Calu3 (cell line): ENCODE measurements at regions not wholly inside any gene's neighbourhood (a gene's known extent, or its start where the extent isn't known, plus 50 kb on each side); places are given as distances from the start of the nearest gene placed in this dataset.
A peak's percentile ranks its signal among the peaks of the same experiment; 100 is the strongest.

ENCODE experiments used
- BruUV-seq: library from RNA; stranded (reverse); fragments of 400-500 nt; replicated peaks from 2 replicates; lab custom pipeline; 2021; lab: Mats Ljungman, UMichigan
- CTCF ChIA-PET: fragments of 300-600 bp; sonication (Branson Sonifier 250); formaldehyde crosslinking; loops from one replicate; lab custom pipeline; 2022; ENCODE audit warnings: antibody characterized with exemption; lab: Charles Lee
- DNase-seq: peaks from one replicate; pipeline ENCODE4 v3.0.0; 2022
- H3K27ac Mint-ChIP-seq: one replicate; pipeline ENCODE4 v1.8.0; 2022; ENCODE audit warnings: mixed read lengths; ENCODE audit not compliant: unreplicated experiment
- H3K27me3 Mint-ChIP-seq: one replicate; pipeline ENCODE4 v1.8.0; 2022; ENCODE audit warnings: mixed read lengths; ENCODE audit not compliant: unreplicated experiment
- H3K36me3 Mint-ChIP-seq: one replicate; pipeline ENCODE4 v1.8.0; 2022; ENCODE audit warnings: mild to moderate bottlenecking, moderate library complexity, mixed read lengths; ENCODE audit not compliant: insufficient read depth, unreplicated experiment
- H3K4me1 Mint-ChIP-seq: one replicate; pipeline ENCODE4 v1.8.0; 2022; ENCODE audit warnings: mild to moderate bottlenecking, low read depth, mixed read lengths; ENCODE audit not compliant: unreplicated experiment
- H3K4me3 Mint-ChIP-seq: one replicate; pipeline ENCODE4 v1.8.0; 2022; ENCODE audit warnings: mild to moderate bottlenecking, low read depth, moderate library complexity, mixed read lengths; ENCODE audit not compliant: unreplicated experiment
- H3K9me3 Mint-ChIP-seq: one replicate; pipeline ENCODE4 v1.8.0; 2022; ENCODE audit warnings: low read depth, mixed read lengths; ENCODE audit not compliant: unreplicated experiment
- intact Hi-C: fragments of 100-400 bp; cut with micrococcal nuclease; formaldehyde crosslinking; loops from one replicate; pipeline ENCODE4 v1.10.0; 2022; ENCODE audit not compliant: unreplicated experiment
- TF ChIP-seq, protein P1 (sequence below): fragments of 200-600 bp; IDR thresholded peaks from one replicate; pipeline ENCODE4 v1.8.0; 2022; ENCODE audit warnings: antibody characterized with exemption; ENCODE audit not compliant: unreplicated experiment

DNA sequence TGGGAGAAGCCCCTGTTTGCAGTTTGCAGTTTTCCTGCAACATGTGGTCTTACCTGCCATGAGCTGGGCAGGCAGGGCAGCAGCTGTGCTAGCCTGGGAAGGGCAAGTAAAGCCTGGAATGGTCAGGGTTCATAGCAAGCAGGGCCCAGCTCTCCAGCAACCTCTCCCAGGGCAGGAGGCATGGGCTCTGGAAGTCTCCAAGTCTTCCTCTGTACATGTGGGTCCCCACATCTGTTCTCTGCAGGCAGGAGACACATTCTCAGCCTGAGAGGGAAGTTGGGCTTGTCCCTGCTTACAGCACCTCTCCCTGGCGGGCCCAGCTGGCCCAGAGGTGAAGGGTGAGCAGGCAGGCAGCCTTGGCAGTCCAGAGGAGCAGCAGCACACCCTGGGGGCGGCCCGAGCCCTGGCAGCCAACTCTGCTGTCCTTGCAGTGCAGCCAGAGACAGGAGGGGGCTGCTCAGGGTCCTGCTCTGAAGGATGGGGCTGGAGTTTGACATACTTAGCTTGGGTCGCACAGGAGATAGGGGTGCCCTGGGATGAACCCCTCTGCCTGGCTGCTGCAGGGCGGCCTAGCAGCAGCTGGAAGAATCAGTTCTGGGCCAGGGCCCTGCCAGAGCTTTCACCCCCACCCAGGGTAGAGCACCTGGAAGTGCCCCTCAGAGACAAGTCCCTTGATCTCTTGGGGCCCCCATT lies 176.0 kb downstream of the MRPL14 start:
- no peak overlapping the region for H3K4me3 Mint-ChIP-seq
- H3K9me3 Mint-ChIP-seq: peaks cover 14% of the 10 kb centered on the region
- peaks cover 32% of the 10 kb centered on the region for H3K4me1 Mint-ChIP-seq
- no peaks in the 10 kb centered on the region for H3K36me3 Mint-ChIP-seq
- intact Hi-C loops: loop anchor here (1.0 to 5.0 kb wide), 4 partner anchors 51 to 284 kb away; no protein-coding TSS in a partner anchor
- H3K27ac Mint-ChIP-seq: no peak overlapping the region
- H3K27me3 Mint-ChIP-seq: no peaks in the 10 kb centered on the region
- no TSS peak for BruUV-seq
- TF ChIP-seq, protein P1, sequence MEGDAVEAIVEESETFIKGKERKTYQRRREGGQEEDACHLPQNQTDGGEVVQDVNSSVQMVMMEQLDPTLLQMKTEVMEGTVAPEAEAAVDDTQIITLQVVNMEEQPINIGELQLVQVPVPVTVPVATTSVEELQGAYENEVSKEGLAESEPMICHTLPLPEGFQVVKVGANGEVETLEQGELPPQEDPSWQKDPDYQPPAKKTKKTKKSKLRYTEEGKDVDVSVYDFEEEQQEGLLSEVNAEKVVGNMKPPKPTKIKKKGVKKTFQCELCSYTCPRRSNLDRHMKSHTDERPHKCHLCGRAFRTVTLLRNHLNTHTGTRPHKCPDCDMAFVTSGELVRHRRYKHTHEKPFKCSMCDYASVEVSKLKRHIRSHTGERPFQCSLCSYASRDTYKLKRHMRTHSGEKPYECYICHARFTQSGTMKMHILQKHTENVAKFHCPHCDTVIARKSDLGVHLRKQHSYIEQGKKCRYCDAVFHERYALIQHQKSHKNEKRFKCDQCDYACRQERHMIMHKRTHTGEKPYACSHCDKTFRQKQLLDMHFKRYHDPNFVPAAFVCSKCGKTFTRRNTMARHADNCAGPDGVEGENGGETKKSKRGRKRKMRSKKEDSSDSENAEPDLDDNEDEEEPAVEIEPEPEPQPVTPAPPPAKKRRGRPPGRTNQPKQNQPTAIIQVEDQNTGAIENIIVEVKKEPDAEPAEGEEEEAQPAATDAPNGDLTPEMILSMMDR: peak; percentile 74
- peak; percentile 91 for DNase-seq
- CTCF ChIA-PET: interaction anchor here (0.7 to 4.3 kb wide), 12 partner anchors 24 to 284 kb away, joined by 3 to 50 read pairs (median 4); partner anchors contain the start of gene VEGFA

DNA sequence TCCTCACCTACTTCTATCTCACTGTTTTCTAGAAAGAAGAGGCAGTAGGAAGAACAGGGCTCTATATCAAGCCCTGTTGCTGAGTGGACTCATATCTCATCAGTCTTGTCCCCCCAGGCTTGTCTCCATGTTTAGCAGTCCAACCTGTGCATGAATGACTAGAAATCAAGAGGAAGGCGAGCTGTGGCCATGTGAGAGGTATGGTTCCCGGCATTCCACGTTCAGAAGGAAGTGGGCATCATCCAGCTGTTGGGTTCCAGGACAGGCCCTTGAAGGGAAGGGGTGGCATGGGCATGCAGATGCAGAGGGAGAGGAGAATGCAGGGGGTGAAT lies 176.6 kb downstream of the MRPL14 start:
- Mint-ChIP-seq H3K9me3 (peaks cover 13% of the 10 kb centered on the region), H3K27ac (no peak overlapping the region), H3K36me3 (no peaks in the 10 kb centered on the region), H3K4me3 (no peak overlapping the region), H3K4me1 (peaks cover 32% of the 10 kb centered on the region), H3K27me3 (no peaks in the 10 kb centered on the region)
- CTCF ChIA-PET: interaction anchor here (0.7 to 4.3 kb wide), 12 partner anchors 10 to 283 kb away, joined by 3 to 50 read pairs (median 4); partner anchors contain the start of gene VEGFA
- BruUV-seq: no TSS peak
- intact Hi-C loops: loop anchor here (1.0 to 5.0 kb wide), 4 partner anchors 52 to 283 kb away; no protein-coding TSS in a partner anchor
- no peak for DNase-seq
- TF ChIP-seq, protein P1: no peak

DNA sequence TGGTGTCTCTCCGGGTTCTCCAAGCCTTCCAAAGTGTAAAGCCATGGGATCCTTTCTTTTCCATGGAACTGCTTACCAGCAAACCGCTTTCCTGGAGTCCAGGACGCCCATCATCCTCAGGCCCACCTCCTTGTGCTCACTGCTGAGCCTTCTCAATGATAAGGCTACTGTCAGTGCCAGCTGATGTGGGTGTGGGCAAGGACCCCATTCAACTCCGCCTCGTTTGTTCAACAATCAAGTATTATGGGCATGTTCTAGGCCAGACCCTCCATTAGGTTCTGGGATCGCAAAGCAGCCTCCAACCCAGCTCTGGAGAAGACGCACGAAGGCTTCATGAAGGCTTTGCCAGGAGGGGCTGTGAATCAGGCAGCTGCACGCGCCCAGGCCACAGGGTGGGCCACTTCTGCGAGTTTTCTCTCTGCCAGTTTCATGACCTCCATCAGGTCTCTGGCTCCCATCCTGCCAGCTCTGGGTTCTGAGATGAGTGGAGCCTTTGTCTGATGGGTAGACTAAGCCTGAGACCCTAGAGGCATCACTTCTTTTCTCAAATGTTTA lies 177.1 kb downstream of the MRPL14 start:
- H3K36me3 Mint-ChIP-seq: no peaks in the 10 kb centered on the region
- peaks cover 32% of the 10 kb centered on the region for H3K4me1 Mint-ChIP-seq
- TF ChIP-seq, protein P1: no peak
- intact Hi-C loops: loop anchor here (2.0 to 5.0 kb wide), 3 partner anchors 181 to 283 kb away; no protein-coding TSS in a partner anchor
- DNase-seq: no peak
- no peak overlapping the region for H3K4me3 Mint-ChIP-seq
- H3K9me3 Mint-ChIP-seq: peaks cover 13% of the 10 kb centered on the region
- BruUV-seq: no TSS peak
- H3K27me3 Mint-ChIP-seq: no peaks in the 10 kb centered on the region
- CTCF ChIA-PET: interaction anchor here (0.8 to 1.8 kb wide), 5 partner anchors 9 to 282 kb away, joined by 3 to 6 read pairs (median 3); no protein-coding TSS in a partner anchor
- no peak overlapping the region for H3K27ac Mint-ChIP-seq

DNA sequence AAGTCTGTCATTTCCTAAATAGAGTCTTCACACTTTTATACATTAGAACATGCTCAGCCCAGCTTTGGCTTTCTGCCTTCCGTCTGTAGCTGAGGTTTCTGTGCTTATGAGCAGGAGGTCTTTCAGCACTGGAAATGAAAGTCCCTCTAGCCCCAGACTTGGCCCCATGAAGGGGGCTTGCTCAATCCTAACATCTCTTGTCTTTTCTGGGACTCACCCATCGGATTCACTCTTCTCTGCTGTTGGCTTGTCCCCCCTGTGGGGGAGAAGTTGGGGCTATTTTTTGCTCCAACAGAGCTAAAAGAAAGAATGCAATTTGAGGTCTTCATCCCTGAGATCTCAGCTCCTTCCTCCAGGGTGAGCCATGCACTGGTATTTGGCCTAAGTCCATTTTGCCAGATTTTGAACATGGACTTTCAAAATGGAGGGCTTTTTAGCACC lies 177.7 kb downstream of the MRPL14 start:
- no peak overlapping the region for H3K27ac Mint-ChIP-seq
- BruUV-seq: no TSS peak
- H3K9me3 Mint-ChIP-seq: peaks cover 13% of the 10 kb centered on the region
- H3K27me3 Mint-ChIP-seq: no peaks in the 10 kb centered on the region
- no peak overlapping the region for H3K4me3 Mint-ChIP-seq
- peaks cover 37% of the 10 kb centered on the region for H3K4me1 Mint-ChIP-seq
- DNase-seq: no peak
- TF ChIP-seq, protein P1: no peak
- intact Hi-C loops: no loop called here
- H3K36me3 Mint-ChIP-seq: no peaks in the 10 kb centered on the region
- CTCF ChIA-PET: interaction anchor here (1.1 to 1.8 kb wide), 3 partner anchors 23 to 180 kb away, joined by 3 to 6 read pairs (median 4); no protein-coding TSS in a partner anchor
